HEK293 (cell line): ENCODE measurements at regions not wholly inside any gene's neighbourhood (a gene's known extent, or its start where the extent isn't known, plus 50 kb on each side); places are given as distances from the start of the nearest gene placed in this dataset.

Experiments used
- CTCF ChIA-PET: fragments of 350-600 bp; formaldehyde crosslinking; extraction: SDS; loops from one replicate; lab custom pipeline; 2021; ENCODE audit warnings: antibody characterized with exemption; lab: Yijun Ruan, JAX
- POLR2A ChIA-PET: fragments of 300-600 bp; formaldehyde crosslinking; extraction: SDS; loops from one replicate; lab custom pipeline; 2020; ENCODE audit warnings: antibody characterized with exemption, inconsistent platforms; lab: Yijun Ruan, JAX
- H3K27ac ChIP-seq: fragments of 200-500 bp; sonication (Bioruptor generic); 2 replicates; pipeline ENCODE4 v1.5.1; 2014; ENCODE audit warnings: low read depth, low read length, control low read depth, inconsistent platforms; ENCODE audit errors: extremely low read depth
- H3K36me3 ChIP-seq, 2 experiments: fragments of 200-500 bp in 1 of 2; sonication (Bioruptor generic) in 1 of 2; 1 replicate in 1 of 2; 2 replicates in 1 of 2; pipeline ENCODE4 v1.5.1; 2014 to 2017; ENCODE audit warnings: inconsistent platforms in 2 of 2, low read length in 2 of 2; ENCODE audit not compliant: control insufficient read depth in 2 of 2, insufficient read depth in 1 of 2
- H3K4me1 ChIP-seq: fragments of 200-500 bp; sonication (Bioruptor generic); 2 replicates; pipeline ENCODE4 v1.5.1; 2014; ENCODE audit warnings: mild to moderate bottlenecking, low read length, inconsistent platforms; ENCODE audit not compliant: control insufficient read depth, insufficient read depth
- H3K4me3 ChIP-seq: 2 replicates; pipeline ENCODE4 v1.5.1; 2011; ENCODE audit warnings: low read depth, mild to moderate bottlenecking, control low read depth, low read length, moderate library complexity
- H3K9me3 ChIP-seq: fragments of 200-500 bp; sonication (Bioruptor generic); 2 replicates; pipeline ENCODE4 v1.5.1; 2014; ENCODE audit warnings: low read depth, low read length, inconsistent platforms; ENCODE audit not compliant: control insufficient read depth, insufficient read depth
- BCL11A ChIP-seq: fragments of 450-650 bp; formaldehyde crosslinking; IDR thresholded peaks from 2 replicates; pipeline ENCODE4 v1.5.1; 2016; ENCODE audit warnings: low read depth, missing biosample characterization, missing genetic modification characterization
- GLIS2 ChIP-seq: fragments of 450-650 bp; formaldehyde crosslinking; IDR thresholded peaks from 2 replicates; pipeline ENCODE4 v1.5.1; 2016; ENCODE audit warnings: missing biosample characterization, missing genetic modification characterization
- OSR2 ChIP-seq: fragments of 450-650 bp; formaldehyde crosslinking; IDR thresholded peaks from 2 replicates; pipeline ENCODE4 v1.5.1; 2016; ENCODE audit warnings: missing biosample characterization, missing genetic modification characterization
- REPIN1 ChIP-seq: fragments of 450-650 bp; formaldehyde crosslinking; IDR thresholded peaks from 2 replicates; pipeline ENCODE4 v1.5.1; 2017; ENCODE audit warnings: missing biosample characterization, missing genetic modification characterization, low read depth
- TRIM28 ChIP-seq: IDR thresholded peaks from 2 replicates; pipeline ENCODE4 v1.6.1; 2011; ENCODE audit warnings: low read length, control low read depth, borderline replicate concordance
- WT1 ChIP-seq: fragments of 450-650 bp; formaldehyde crosslinking; IDR thresholded peaks from 2 replicates; pipeline ENCODE4 v1.5.1; 2016; ENCODE audit warnings: missing biosample characterization, missing genetic modification characterization
- YY1 ChIP-seq: fragments of 450-650 bp; formaldehyde crosslinking; IDR thresholded peaks from 2 replicates; pipeline ENCODE4 v1.5.1; 2018; ENCODE audit warnings: missing biosample characterization, missing genetic modification characterization
- ZBTB20 ChIP-seq: fragments of 450-650 bp; formaldehyde crosslinking; IDR thresholded peaks from 2 replicates; pipeline ENCODE4 v1.5.1; 2016; ENCODE audit warnings: missing biosample characterization, missing genetic modification characterization
- ZBTB48 ChIP-seq: fragments of 450-650 bp; formaldehyde crosslinking; IDR thresholded peaks from 2 replicates; pipeline ENCODE4 v1.5.1; 2016; ENCODE audit warnings: missing biosample characterization, missing genetic modification characterization
- ZBTB49 ChIP-seq: fragments of 450-650 bp; formaldehyde crosslinking; IDR thresholded peaks from 2 replicates; pipeline ENCODE4 v1.5.1; 2016; ENCODE audit warnings: missing biosample characterization, missing genetic modification characterization, low read depth
- ZFP41 ChIP-seq: fragments of 450-650 bp; formaldehyde crosslinking; IDR thresholded peaks from 2 replicates; pipeline ENCODE4 v1.5.1; 2016; ENCODE audit warnings: missing biosample characterization, missing genetic modification characterization, borderline replicate concordance
- ZFP69B ChIP-seq: fragments of 450-650 bp; formaldehyde crosslinking; IDR thresholded peaks from 2 replicates; pipeline ENCODE4 v1.5.1; 2016; ENCODE audit warnings: missing biosample characterization, missing genetic modification characterization
- ZNF132 ChIP-seq: fragments of 450-650 bp; formaldehyde crosslinking; IDR thresholded peaks from 2 replicates; pipeline ENCODE4 v1.5.1; 2017; ENCODE audit warnings: missing biosample characterization, missing genetic modification characterization, borderline replicate concordance
- ZNF148 ChIP-seq: fragments of 450-650 bp; formaldehyde crosslinking; IDR thresholded peaks from 2 replicates; pipeline ENCODE4 v1.5.0; 2017; ENCODE audit warnings: missing biosample characterization, missing genetic modification characterization, borderline replicate concordance
- ZNF155 ChIP-seq: fragments of 450-650 bp; formaldehyde crosslinking; IDR thresholded peaks from 2 replicates; pipeline ENCODE4 v1.5.1; 2016; ENCODE audit warnings: missing biosample characterization, missing genetic modification characterization
- ZNF394 ChIP-seq: fragments of 450-650 bp; formaldehyde crosslinking; IDR thresholded peaks from 2 replicates; pipeline ENCODE4 v1.5.1; 2016; ENCODE audit warnings: missing biosample characterization, missing genetic modification characterization, mild to moderate bottlenecking, moderate library complexity, borderline replicate concordance
- ZNF433 ChIP-seq: fragments of 450-650 bp; formaldehyde crosslinking; IDR thresholded peaks from 2 replicates; pipeline ENCODE4 v1.5.1; 2016; ENCODE audit warnings: missing biosample characterization, missing genetic modification characterization, low read depth
- ZNF530 ChIP-seq: fragments of 450-650 bp; formaldehyde crosslinking; IDR thresholded peaks from 2 replicates; pipeline ENCODE4 v1.5.1; 2016; ENCODE audit warnings: low read depth, missing biosample characterization, missing genetic modification characterization
- ZNF624 ChIP-seq: fragments of 450-650 bp; formaldehyde crosslinking; IDR thresholded peaks from 2 replicates; pipeline ENCODE4 v1.5.1; 2017; ENCODE audit warnings: missing biosample characterization, missing genetic modification characterization
- ZNF664 ChIP-seq: fragments of 450-650 bp; formaldehyde crosslinking; IDR thresholded peaks from 2 replicates; pipeline ENCODE4 v1.5.1; 2016; ENCODE audit warnings: missing biosample characterization, missing genetic modification characterization
- ZNF791 ChIP-seq: fragments of 450-650 bp; formaldehyde crosslinking; IDR thresholded peaks from 2 replicates; pipeline ENCODE4 v1.5.1; 2016; ENCODE audit warnings: missing biosample characterization, missing genetic modification characterization
- ZSCAN30 ChIP-seq: fragments of 450-650 bp; IDR thresholded peaks from 2 replicates; pipeline ENCODE4 v1.5.1; 2018; ENCODE audit warnings: missing biosample characterization, mild to moderate bottlenecking, missing genetic modification characterization, moderate library complexity
- ZXDB ChIP-seq: fragments of 450-650 bp; formaldehyde crosslinking; IDR thresholded peaks from 2 replicates; pipeline ENCODE4 v1.5.1; 2016; ENCODE audit warnings: missing biosample characterization, missing genetic modification characterization
- TF ChIP-seq, protein P1 (sequence below): fragments of 450-650 bp; formaldehyde crosslinking; IDR thresholded peaks from 2 replicates; pipeline ENCODE4 v1.5.1; 2016; ENCODE audit warnings: missing biosample characterization, missing genetic modification characterization
- TF ChIP-seq, protein P2 (sequence below): fragments of 450-650 bp; formaldehyde crosslinking; IDR thresholded peaks from 2 replicates; pipeline ENCODE4; 2016; ENCODE audit warnings: missing biosample characterization, missing genetic modification characterization

GRCh38 chr20:52433326-52434040, 241.9 kb upstream of the ZFP64 start:
- ChIA-PET CTCF (no interaction called here), POLR2A (no interaction called here)
- Histone ChIP-seq H3K27ac (no peak overlapping the region), H3K4me3 (no peak overlapping the region), H3K4me1 (no peaks in the 10 kb centered on the region), H3K36me3 (no peaks in the 10 kb centered on the region), H3K9me3 (no peaks in the 10 kb centered on the region)
- TF ChIP-seq ZNF530 (tag by site-specific recombination) (no peak), ZFP41 (tag by site-specific recombination) (no peak), ZNF148 (no peak), ZFP69B (tag by site-specific recombination) (no peak), ZNF155 (no peak), TRIM28 (no peak), ZNF132 (tag by site-specific recombination) (no peak), ZNF664 (no peak), ZBTB48 (no peak), ZSCAN30 (tag by site-specific recombination) (no peak), ZNF433 (tag by site-specific recombination) (no peak), ZXDB (tag by site-specific recombination) (no peak), ZNF791 (tag by site-specific recombination) (no peak), GLIS2 (tag by site-specific recombination) (no peak), ZBTB20 (tag by site-specific recombination) (no peak), REPIN1 (tag by site-specific recombination) (no peak)
- TF ChIP-seq, protein P1, sequence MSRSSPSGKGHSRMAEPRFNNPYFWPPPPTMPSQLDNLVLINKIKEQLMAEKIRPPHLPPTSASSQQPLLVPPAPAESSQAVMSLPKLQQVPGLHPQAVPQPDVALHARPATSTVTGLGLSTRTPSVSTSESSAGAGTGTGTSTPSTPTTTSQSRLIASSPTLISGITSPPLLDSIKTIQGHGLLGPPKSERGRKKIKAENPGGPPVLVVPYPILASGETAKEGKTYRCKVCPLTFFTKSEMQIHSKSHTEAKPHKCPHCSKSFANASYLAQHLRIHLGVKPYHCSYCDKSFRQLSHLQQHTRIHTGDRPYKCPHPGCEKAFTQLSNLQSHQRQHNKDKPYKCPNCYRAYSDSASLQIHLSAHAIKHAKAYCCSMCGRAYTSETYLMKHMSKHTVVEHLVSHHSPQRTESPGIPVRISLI (tag by site-specific recombination) = no peak
- TF ChIP-seq, all 188 proteins: peak for 0

- Histone ChIP-seq H3K4me3 (no peak overlapping the region), H3K9me3 (no peaks in the 10 kb centered on the region), H3K4me1 (no peaks in the 10 kb centered on the region), H3K36me3 (no peaks in the 10 kb centered on the region), H3K27ac (no peak overlapping the region)
- ChIA-PET POLR2A (no interaction called here), CTCF (no interaction called here)
- TF ChIP-seq, protein P1 (tag by site-specific recombination) = no peak
- TF ChIP-seq, protein P2, sequence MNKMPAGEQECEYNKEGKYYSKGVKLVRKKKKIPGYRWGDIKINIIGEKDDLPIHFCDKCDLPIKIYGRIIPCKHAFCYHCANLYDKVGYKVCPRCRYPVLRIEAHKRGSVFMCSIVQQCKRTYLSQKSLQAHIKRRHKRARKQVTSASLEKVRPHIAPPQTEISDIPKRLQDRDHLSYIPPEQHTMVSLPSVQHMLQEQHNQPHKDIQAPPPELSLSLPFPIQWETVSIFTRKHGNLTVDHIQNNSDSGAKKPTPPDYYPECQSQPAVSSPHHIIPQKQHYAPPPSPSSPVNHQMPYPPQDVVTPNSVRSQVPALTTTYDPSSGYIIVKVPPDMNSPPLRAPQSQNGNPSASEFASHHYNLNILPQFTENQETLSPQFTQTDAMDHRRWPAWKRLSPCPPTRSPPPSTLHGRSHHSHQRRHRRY = no peak
- no peak for TF ChIP-seq YY1 (tag by site-specific recombination)
- no peak for TF ChIP-seq ZBTB49
- TF ChIP-seq ZNF148 = no peak
- no peak for TF ChIP-seq ZNF624 (tag by site-specific recombination)
- TF ChIP-seq WT1 (tag by site-specific recombination) = no peak
- TF ChIP-seq OSR2 (tag by site-specific recombination) = no peak
- no peak for TF ChIP-seq ZNF394 (tag by site-specific recombination)
- no peak for TF ChIP-seq BCL11A (tag by site-specific recombination)
Measured at GRCh38 chr20:52432740-52433139, 241.2 kb upstream of the ZFP64 start.
